ENCODE measurements at regions not wholly inside any gene's neighbourhood (a gene's known extent, or its start where the extent isn't known, plus 50 kb on each side); places are given as distances from the start of the nearest gene placed in this dataset.

- TF ChIP-seq E2F4 (CRISPR knock-in tag; IDR thresholded peaks at IDR 0.05; ENCODE audit: borderline replicate concordance, low read depth): no peak
- no peak for TF ChIP-seq USF1 (CRISPR knock-in tag; IDR thresholded peaks at IDR 0.05)
- TF ChIP-seq NR2C2 (CRISPR knock-in tag; IDR thresholded peaks at IDR 0.05): no peak
- TF ChIP-seq ESRRA (CRISPR knock-in tag; IDR thresholded peaks at IDR 0.05; ENCODE audit: borderline replicate concordance): no peak
- no peak for TF ChIP-seq MXD4 (CRISPR knock-in tag; IDR thresholded peaks at IDR 0.05; ENCODE audit: borderline replicate concordance)
Measured at GRCh38 chr11:134779179-134779578, 367.1 kb upstream of the B3GAT1 start (continued).

- POLR2A ChIA-PET: no interaction called here
- DNase-seq (ENCODE audit: low spot score): no peak
- H3K27ac Mint-ChIP-seq: no peak overlapping the region
- TF ChIP-seq ELF4 (CRISPR knock-in tag; IDR thresholded peaks at IDR 0.05; ENCODE audit: low read depth) (no peak), USF1 (CRISPR knock-in tag; IDR thresholded peaks at IDR 0.05) (no peak), CDX4 (CRISPR knock-in tag; IDR thresholded peaks at IDR 0.05; ENCODE audit: borderline replicate concordance) (no peak), ZNF263 (CRISPR knock-in tag; IDR thresholded peaks at IDR 0.05; ENCODE audit: low read depth) (no peak), MAX (CRISPR knock-in tag; IDR thresholded peaks at IDR 0.05) (no peak), SMAD3 (CRISPR knock-in tag; IDR thresholded peaks at IDR 0.05; ENCODE audit: borderline replicate concordance) (no peak), E2F1 (CRISPR knock-in tag; IDR thresholded peaks at IDR 0.05) (no peak), CBFB (CRISPR knock-in tag; IDR thresholded peaks at IDR 0.05; ENCODE audit: low read depth) (no peak), MXD4 (CRISPR knock-in tag; IDR thresholded peaks at IDR 0.05; ENCODE audit: borderline replicate concordance) (no peak), ZMAT4 (CRISPR knock-in tag; IDR thresholded peaks at IDR 0.05) (no peak), TP53 (CRISPR knock-in tag; IDR thresholded peaks at IDR 0.05) (no peak), ATF3 (CRISPR knock-in tag; conservative IDR thresholded peaks at IDR 0.05) (no peak), IRF1 (CRISPR knock-in tag; IDR thresholded peaks at IDR 0.05) (no peak), ATF1 (CRISPR knock-in tag; IDR thresholded peaks at IDR 0.05) (no peak), FOXP1 (CRISPR knock-in tag; IDR thresholded peaks at IDR 0.05; ENCODE audit: borderline replicate concordance) (no peak), ZNF232 (CRISPR knock-in tag; IDR thresholded peaks at IDR 0.05) (no peak), ZNF512 (CRISPR knock-in tag; IDR thresholded peaks at IDR 0.05; ENCODE audit: borderline replicate concordance) (no peak), ZNF671 (CRISPR knock-in tag; IDR thresholded peaks at IDR 0.05) (no peak)
- H3K27me3 Mint-ChIP-seq (ENCODE audit: low read depth): peaks cover 5% of the 10 kb centered on the region
- ATAC-seq: no peak
- peaks cover 28% of the 10 kb centered on the region for H3K9me3 Mint-ChIP-seq
- no peaks in the 10 kb centered on the region for H3K4me1 Mint-ChIP-seq
- no peak overlapping the region for H3K4me3 Mint-ChIP-seq
- CTCF ChIA-PET: no interaction called here
- H3K36me3 Mint-ChIP-seq: peaks cover 10% of the 10 kb centered on the region
Measured at GRCh38 chr11:134768463-134768862, 356.4 kb upstream of the B3GAT1 start.

All from WTC11 (cell line).